Panc1 (cell line): ENCODE measurements at regions not wholly inside any gene's neighbourhood (a gene's known extent, or its start where the extent isn't known, plus 50 kb on each side); places are given as distances from the start of the nearest gene placed in this dataset.

Source experiments
- CTCF ChIP-seq: fragments of 450-650 bp; IDR thresholded peaks from 2 replicates; pipeline ENCODE4 v1.5.1; 2017; ENCODE audit warnings: mild to moderate bottlenecking
- POLR2AphosphoS5 ChIP-seq: IDR thresholded peaks from 2 replicates; pipeline ENCODE4 v1.6.1; 2012; ENCODE audit warnings: mild to moderate bottlenecking, low read depth, low read length, moderate library complexity

GRCh38 chr10:129390726-129391125 lies 76.3 kb upstream of the MGMT start:
- TF ChIP-seq CTCF (no peak), POLR2AphosphoS5 (no peak)
